CD14-positive monocyte (primary cell): ENCODE measurements at regions not wholly inside any gene's neighbourhood (a gene's known extent, or its start where the extent isn't known, plus 50 kb on each side); places are given as distances from the start of the nearest gene placed in this dataset. TPM values are rescaled to one million over a fixed set of nuclear protein-coding genes. Genes with fewer than 3 reads are reported as not detected.

Source experiments
- DNase-seq, 3 donors: peaks; one replicate each; pipeline ENCODE4 v3.0.0-alpha.2; 2011 to 2022
- H2AFZ ChIP-seq: 2 replicates; pipeline ENCODE4 v1.6.0; 2012; ENCODE audit warnings: mild to moderate bottlenecking, low read depth, low read length, inconsistent platforms; ENCODE audit not compliant: insufficient read depth, poor library complexity, severe bottlenecking
- H3K27ac ChIP-seq, 2 donors: 1 replicate in 1 of 2; 2 replicates in 1 of 2; pipeline ENCODE4 v1.5.1; 2012 to 2013; ENCODE audit warnings: low read length in 2 of 2, control low read depth in 1 of 2, inconsistent platforms in 1 of 2, low read depth in 1 of 2, mild to moderate bottlenecking in 1 of 2
- H3K27me3 ChIP-seq, 2 donors: one replicate each; pipeline versions ENCODE4 v1.6.0 to v1.6.1; 2011 to 2013; ENCODE audit warnings: low read length in 2 of 2; ENCODE audit not compliant: control insufficient read depth in 2 of 2, insufficient read depth in 2 of 2
- H3K36me3 ChIP-seq, 2 donors: replicated peaks in 1 of 2; 1 replicate in 1 of 2; 2 replicates in 1 of 2; pipeline versions ENCODE4 v1.5.1 to v1.6.1; 2012 to 2013; ENCODE audit warnings: low read length in 2 of 2, control low read depth in 1 of 2, inconsistent platforms in 1 of 2, mild to moderate bottlenecking in 1 of 2; ENCODE audit not compliant: insufficient read depth in 2 of 2, control insufficient read depth in 1 of 2
- H3K4me1 ChIP-seq, 2 donors: 1 replicate in 1 of 2; 2 replicates in 1 of 2; pipeline versions ENCODE4 v1.5.1 to v1.6.1; 2012 to 2013; ENCODE audit warnings: low read length in 2 of 2, control low read depth in 1 of 2, inconsistent platforms in 1 of 2, mild to moderate bottlenecking in 1 of 2, moderate library complexity in 1 of 2; ENCODE audit not compliant: insufficient read depth in 2 of 2, control insufficient read depth in 1 of 2
- H3K4me2 ChIP-seq: replicated peaks from 2 replicates; pipeline ENCODE3; 2012; ENCODE audit warnings: low read length, moderate library complexity, mild to moderate bottlenecking; ENCODE audit not compliant: poor library complexity, severe bottlenecking; ENCODE audit errors: extremely low read depth
- H3K4me3 ChIP-seq, 3 experiments: fragments of 200-600 bp in 1 of 3; sonication (generic) in 1 of 3; replicated peaks in 1 of 3; 1 replicate in 2 of 3; 2 replicates in 1 of 3; pipeline ENCODE4 v1.5.1; 2011 to 2013; ENCODE audit warnings: low read length in 3 of 3, mild to moderate bottlenecking in 3 of 3, control low read depth in 2 of 3, low read depth in 2 of 3, inconsistent platforms in 1 of 3, moderate library complexity in 1 of 3
- H3K79me2 ChIP-seq: 2 replicates; pipeline ENCODE4 v1.6.0; 2012; ENCODE audit warnings: mild to moderate bottlenecking, control low read depth, inconsistent platforms, low read length, moderate library complexity; ENCODE audit not compliant: insufficient read depth
- H3K9ac ChIP-seq: 2 replicates; pipeline ENCODE4 v1.6.0; 2017; ENCODE audit warnings: low read length, mild to moderate bottlenecking; ENCODE audit not compliant: insufficient read depth, poor library complexity, severe bottlenecking
- H3K9me3 ChIP-seq, 2 donors: replicated peaks in 1 of 2; 1 replicate in 1 of 2; 2 replicates in 1 of 2; pipeline versions ENCODE4 v1.5.1 to v1.6.1; 2012 to 2013; ENCODE audit warnings: low read length in 2 of 2, control low read depth in 1 of 2; ENCODE audit not compliant: control insufficient read depth in 1 of 2, insufficient read depth in 1 of 2
- H4K20me1 ChIP-seq: 2 replicates; pipeline ENCODE4 v1.6.0; 2012; ENCODE audit warnings: mild to moderate bottlenecking, low read length, control low read depth, moderate library complexity; ENCODE audit not compliant: insufficient read depth
- H3K27ac Mint-ChIP-seq, 7 donors: one replicate each; pipeline ENCODE4 v1.8.0; 2020; ENCODE audit warnings: mild to moderate bottlenecking in 7 of 7, mixed read lengths in 7 of 7, moderate library complexity in 6 of 7, inconsistent platforms in 2 of 7
- H3K27me3 Mint-ChIP-seq, 3 donors: one replicate each; pipeline ENCODE4 v1.8.0; 2021 to 2022; ENCODE audit warnings: low read depth in 3 of 3, mild to moderate bottlenecking in 3 of 3, mixed read lengths in 3 of 3, moderate library complexity in 3 of 3, inconsistent platforms in 1 of 3
- H3K36me3 Mint-ChIP-seq, 2 donors: one replicate each; pipeline ENCODE4 v1.8.0; 2020; ENCODE audit warnings: mixed read lengths in 2 of 2, inconsistent platforms in 1 of 2, mild to moderate bottlenecking in 1 of 2
- H3K4me1 Mint-ChIP-seq: one replicate; pipeline ENCODE4 v1.8.0; 2020; ENCODE audit warnings: mild to moderate bottlenecking, mixed read lengths
- H3K4me3 Mint-ChIP-seq, 2 donors: one replicate each; pipeline ENCODE4 v1.8.0; 2020; ENCODE audit warnings: mild to moderate bottlenecking in 2 of 2, mixed read lengths in 2 of 2, moderate library complexity in 1 of 2
- H3K9me3 Mint-ChIP-seq, 7 donors: one replicate each; pipeline ENCODE4 v1.8.0; 2020 to 2022; ENCODE audit warnings: mixed read lengths in 7 of 7, mild to moderate bottlenecking in 6 of 7, moderate library complexity in 6 of 7, inconsistent platforms in 2 of 7
- WGBS: methylation state at CpG from one replicate; pipeline ENCODE4 v1.1.5; 2013; ENCODE audit warnings: missing lambda C conversion rate; ENCODE audit not compliant: insufficient coverage; 5-methylcytosine and 5-hydroxymethylcytosine counted together
- intact Hi-C, 2 donors: fragments of 100-400 bp; cut with micrococcal nuclease; formaldehyde crosslinking; loops; one replicate each; pipeline versions ENCODE4 v1.15.0 to v1.15.1; 2023
- small RNA-seq: library from RNA; depleted of rRNA; stranded (forward); fragments of <200 nt; gene quantifications from one replicate; pipeline ENCODE3, GENCODE V24; 2012; ENCODE audit warnings: low read depth; ENCODE audit not compliant: insufficient read length
- TF ChIP-seq, protein P1 (sequence below): fragments of 200-600 bp; IDR thresholded peaks from one replicate; pipeline ENCODE4 v1.8.0; 2022; ENCODE audit warnings: antibody characterized with exemption, mild to moderate bottlenecking

DNA sequence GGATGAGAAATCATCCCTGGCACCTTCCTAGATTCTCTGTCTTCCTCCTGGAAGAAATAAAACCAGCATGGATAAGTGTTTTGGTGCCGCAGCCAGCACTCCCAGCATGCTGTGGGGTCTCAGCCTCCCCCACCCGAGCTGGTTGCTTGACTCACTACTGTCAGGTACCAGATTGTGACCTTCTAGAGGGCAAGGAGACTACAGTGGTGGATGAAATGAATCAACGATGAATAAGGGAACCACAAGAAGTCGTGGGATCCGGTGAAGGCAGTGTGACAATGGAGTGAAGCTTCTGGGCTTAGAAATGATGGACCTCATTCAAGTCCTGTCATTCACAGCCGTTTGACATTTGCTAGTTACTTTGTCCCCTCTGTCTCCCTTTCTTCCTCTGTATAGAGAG lies 50.2 kb upstream of the SLCO3A1 start:
- intact Hi-C loops, result no loop called here
- Mint-ChIP-seq H3K4me1 (no peaks in the 10 kb centered on the region), H3K27me3 (peaks cover 0 to 3% (median 2%) of the 10 kb centered on the region in 3 donors), H3K27ac (no peak overlapping the region), H3K36me3 (no peaks in the 10 kb centered on the region), H3K9me3 (peaks cover 0 to 6% (median 3%) of the 10 kb centered on the region in 7 donors), H3K4me3 (no peak overlapping the region)
- Histone ChIP-seq H3K79me2 (no peaks in the 10 kb centered on the region), H3K4me2 (no peak overlapping the region), H3K27ac (no peak overlapping the region), H3K9me3 (no peaks in the 10 kb centered on the region), H3K4me1 (no peaks in the 10 kb centered on the region), H4K20me1 (no peaks in the 10 kb centered on the region), H3K27me3 (no peaks in the 10 kb centered on the region), H2AFZ (no peak overlapping the region), H3K9ac (no peak overlapping the region), H3K4me3 (no peak overlapping the region), H3K36me3 (no peaks in the 10 kb centered on the region)
- 100% methylated on average over 2 of the region's 6 CpGs for WGBS
- DNase-seq, result no peak
- TF ChIP-seq, protein P1, sequence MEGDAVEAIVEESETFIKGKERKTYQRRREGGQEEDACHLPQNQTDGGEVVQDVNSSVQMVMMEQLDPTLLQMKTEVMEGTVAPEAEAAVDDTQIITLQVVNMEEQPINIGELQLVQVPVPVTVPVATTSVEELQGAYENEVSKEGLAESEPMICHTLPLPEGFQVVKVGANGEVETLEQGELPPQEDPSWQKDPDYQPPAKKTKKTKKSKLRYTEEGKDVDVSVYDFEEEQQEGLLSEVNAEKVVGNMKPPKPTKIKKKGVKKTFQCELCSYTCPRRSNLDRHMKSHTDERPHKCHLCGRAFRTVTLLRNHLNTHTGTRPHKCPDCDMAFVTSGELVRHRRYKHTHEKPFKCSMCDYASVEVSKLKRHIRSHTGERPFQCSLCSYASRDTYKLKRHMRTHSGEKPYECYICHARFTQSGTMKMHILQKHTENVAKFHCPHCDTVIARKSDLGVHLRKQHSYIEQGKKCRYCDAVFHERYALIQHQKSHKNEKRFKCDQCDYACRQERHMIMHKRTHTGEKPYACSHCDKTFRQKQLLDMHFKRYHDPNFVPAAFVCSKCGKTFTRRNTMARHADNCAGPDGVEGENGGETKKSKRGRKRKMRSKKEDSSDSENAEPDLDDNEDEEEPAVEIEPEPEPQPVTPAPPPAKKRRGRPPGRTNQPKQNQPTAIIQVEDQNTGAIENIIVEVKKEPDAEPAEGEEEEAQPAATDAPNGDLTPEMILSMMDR, result no peak

Small RNA genes in the stretch of these regions (small RNA-seq; reads per million reads assigned to genes)
- not detected for gene AC107958.1
